AG10803 (cell line): ENCODE measurements at regions not wholly inside any gene's neighbourhood (a gene's known extent, or its start where the extent isn't known, plus 50 kb on each side); places are given as distances from the start of the nearest gene placed in this dataset.
A peak's percentile ranks its signal among the peaks of the same experiment; 100 is the strongest.

Source experiments
- DNase-seq: peaks from one replicate; pipeline ENCODE4 v3.0.0; 2010; ENCODE audit warnings: low read depth
- H3K4me3 ChIP-seq: 2 replicates; pipeline ENCODE4 v1.5.1; 2011; ENCODE audit warnings: mild to moderate bottlenecking, low read length, control low read depth
- TF ChIP-seq, protein P1 (sequence below): conservative IDR thresholded peaks from 2 replicates; pipeline ENCODE4 v1.5.1; 2011; ENCODE audit warnings: mild to moderate bottlenecking, low read length, control low read depth, inconsistent platforms

GRCh38 chr10:32167450-32167849 lies 111.2 kb upstream of the KIF5B start:
- DNase-seq, result no peak
- TF ChIP-seq, protein P1, sequence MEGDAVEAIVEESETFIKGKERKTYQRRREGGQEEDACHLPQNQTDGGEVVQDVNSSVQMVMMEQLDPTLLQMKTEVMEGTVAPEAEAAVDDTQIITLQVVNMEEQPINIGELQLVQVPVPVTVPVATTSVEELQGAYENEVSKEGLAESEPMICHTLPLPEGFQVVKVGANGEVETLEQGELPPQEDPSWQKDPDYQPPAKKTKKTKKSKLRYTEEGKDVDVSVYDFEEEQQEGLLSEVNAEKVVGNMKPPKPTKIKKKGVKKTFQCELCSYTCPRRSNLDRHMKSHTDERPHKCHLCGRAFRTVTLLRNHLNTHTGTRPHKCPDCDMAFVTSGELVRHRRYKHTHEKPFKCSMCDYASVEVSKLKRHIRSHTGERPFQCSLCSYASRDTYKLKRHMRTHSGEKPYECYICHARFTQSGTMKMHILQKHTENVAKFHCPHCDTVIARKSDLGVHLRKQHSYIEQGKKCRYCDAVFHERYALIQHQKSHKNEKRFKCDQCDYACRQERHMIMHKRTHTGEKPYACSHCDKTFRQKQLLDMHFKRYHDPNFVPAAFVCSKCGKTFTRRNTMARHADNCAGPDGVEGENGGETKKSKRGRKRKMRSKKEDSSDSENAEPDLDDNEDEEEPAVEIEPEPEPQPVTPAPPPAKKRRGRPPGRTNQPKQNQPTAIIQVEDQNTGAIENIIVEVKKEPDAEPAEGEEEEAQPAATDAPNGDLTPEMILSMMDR, result no peak
- no peak overlapping the region for H3K4me3 ChIP-seq

- TF ChIP-seq, protein P1, result no peak
- H3K4me3 ChIP-seq, result no peak overlapping the region
- DNase-seq, result no peak
Observed at GRCh38 chr10:32166365-32166764, 110.1 kb upstream of the KIF5B start.

DNA sequence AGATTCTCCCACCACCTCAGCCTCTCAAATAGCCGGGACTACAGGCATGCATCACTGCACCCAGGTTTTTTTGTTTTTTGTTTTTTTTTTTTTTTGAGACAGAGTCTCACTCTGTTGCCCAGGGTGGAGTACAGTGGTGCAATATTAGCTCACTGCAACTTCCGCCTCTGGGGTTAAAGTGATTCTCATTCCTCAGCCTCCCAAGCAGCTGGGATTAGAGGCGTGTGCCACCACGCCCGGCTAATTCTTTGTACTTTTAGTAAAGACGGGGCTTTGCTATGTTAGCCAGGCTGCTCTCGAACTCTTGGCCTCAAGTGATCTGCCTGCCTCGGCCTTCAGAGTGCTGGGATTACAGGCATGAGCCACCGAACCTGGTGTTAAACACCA lies 107.5 kb upstream of the KIF5B start:
- H3K4me3 ChIP-seq, result no peak overlapping the region
- TF ChIP-seq, protein P1, result no peak
- no peak for DNase-seq

- peak; percentile 39 for DNase-seq
- H3K4me3 ChIP-seq, result no peak overlapping the region
- TF ChIP-seq, protein P1, result no peak
Observed at GRCh38 chr10:32163071-32163761, 107.0 kb upstream of the KIF5B start.

- H3K4me3 ChIP-seq, result no peak overlapping the region
- no peak for DNase-seq
- TF ChIP-seq, protein P1, result no peak
Observed at GRCh38 chr10:32161586-32161985, 105.4 kb upstream of the KIF5B start.

GRCh38 chr10:32160864-32161263 lies 104.6 kb upstream of the KIF5B start:
- TF ChIP-seq, protein P1, result no peak
- peak; percentile 16 for DNase-seq
- no peak overlapping the region for H3K4me3 ChIP-seq

- TF ChIP-seq, protein P1, result no peak
- no peak for DNase-seq
- H3K4me3 ChIP-seq, result no peak overlapping the region
Observed at GRCh38 chr10:32159264-32159663, 103.0 kb upstream of the KIF5B start.
